ENCODE measurements at regions not wholly inside any gene's neighbourhood (a gene's known extent, or its start where the extent isn't known, plus 50 kb on each side); places are given as distances from the start of the nearest gene placed in this dataset.

DNA sequence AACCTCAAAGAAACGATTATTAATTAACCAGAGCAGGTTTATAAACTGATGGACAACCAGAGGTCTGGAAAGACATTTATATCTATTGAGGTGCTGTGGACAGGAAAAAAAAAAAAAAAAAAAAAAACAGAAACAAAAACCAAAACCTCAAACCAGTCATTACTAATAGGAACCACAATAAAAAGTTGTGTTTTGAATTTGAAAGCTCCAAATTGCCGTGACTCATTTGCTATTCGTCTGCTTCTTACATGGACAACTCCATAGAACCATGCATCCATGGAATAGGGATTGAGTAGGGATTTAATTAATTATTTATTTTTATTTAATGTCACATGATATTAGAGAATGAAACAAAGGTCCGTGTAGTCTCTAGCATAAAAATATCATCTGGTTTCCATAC is 134.1 kb upstream of the SSTR1 start:
- no peak for DNase-seq

GRCh38 chr14:38074081-38074480 is 133.6 kb upstream of the SSTR1 start:
- no peak for DNase-seq

GRCh38 chr14:38074754-38075153 is 132.9 kb upstream of the SSTR1 start:
- DNase-seq: no peak

DNA sequence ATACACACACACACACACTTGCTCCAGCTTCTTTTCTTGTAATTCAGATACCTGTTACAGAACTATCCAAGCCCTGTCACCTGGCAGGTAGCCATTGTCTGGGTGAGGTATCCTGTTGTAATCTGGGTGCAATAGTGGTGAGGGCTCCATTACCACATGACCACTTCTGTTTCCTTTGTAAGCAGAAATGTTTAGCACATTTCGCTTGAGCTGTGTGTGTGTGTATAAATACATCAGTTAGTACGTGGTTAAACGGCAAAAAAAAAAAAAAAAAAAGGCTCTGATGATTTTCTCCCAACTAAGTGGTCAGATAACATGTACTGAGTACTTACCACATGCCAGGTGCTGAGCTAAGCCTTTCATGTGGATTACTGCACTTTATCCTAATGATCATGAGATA is 129.3 kb upstream of the SSTR1 start:
- DNase-seq: no peak

DNA sequence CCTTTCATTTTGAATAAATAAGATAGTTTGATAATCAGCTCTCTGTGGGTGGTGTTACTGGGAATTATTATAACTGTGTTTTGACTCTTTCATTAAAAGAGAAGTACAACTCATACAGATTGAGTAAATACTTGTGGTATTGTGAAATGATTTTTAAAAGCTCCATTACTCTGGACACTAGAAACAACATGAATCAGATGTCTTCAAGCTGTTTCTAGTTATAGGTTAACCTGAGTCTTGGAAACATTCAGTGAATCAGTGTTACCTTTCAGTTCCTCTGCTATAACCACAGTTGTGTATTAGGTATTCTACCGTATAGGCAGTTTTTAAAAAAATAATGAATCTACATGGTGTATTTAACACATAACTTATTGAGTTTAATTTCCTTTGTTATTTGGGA is 128.4 kb upstream of the SSTR1 start:
- no peak for DNase-seq

DNA sequence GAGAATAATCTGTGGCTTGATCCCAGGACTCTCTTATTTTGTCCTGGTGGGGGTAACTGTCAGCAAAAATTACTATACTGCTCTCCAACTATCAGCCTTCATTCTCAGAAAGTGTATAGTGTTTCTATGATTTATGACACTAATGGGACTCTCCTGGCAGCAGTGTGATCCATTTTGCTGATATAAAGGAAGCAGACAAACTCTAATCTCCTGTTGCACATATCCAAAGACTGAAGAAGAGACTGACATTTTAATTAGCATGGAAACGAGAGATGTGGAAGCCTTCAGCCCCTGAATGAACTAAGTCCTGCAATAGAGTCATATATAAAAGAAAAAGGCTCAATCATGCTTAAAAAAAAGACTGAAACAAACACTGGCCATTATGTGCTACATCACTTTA is 127.8 kb upstream of the SSTR1 start:
- DNase-seq: no peak

- no peak for DNase-seq
Observed at GRCh38 chr14:38080696-38081095, 127.0 kb upstream of the SSTR1 start.

DNA sequence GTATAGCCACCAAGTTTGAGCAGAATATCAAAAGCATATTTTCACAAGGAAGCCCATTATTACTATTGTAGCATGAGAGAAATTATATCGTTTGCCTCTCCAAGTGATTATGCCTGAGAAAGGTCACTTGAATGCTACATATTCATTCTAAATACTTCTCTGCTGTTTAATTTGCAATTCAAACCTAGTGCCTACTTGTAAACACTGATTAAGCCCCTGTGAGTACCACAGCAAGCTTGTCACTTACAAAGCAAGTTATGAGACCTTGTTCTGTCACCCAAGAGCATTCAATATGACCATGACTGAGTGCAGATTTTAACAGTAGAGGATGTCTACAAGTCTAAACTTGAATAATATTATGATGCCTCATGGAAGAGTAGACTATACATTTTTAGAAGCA is 124.7 kb upstream of the SSTR1 start:
- no peak for DNase-seq

- no peak for DNase-seq
Observed at GRCh38 chr14:38089123-38089522, 118.6 kb upstream of the SSTR1 start.

GRCh38 chr14:38090506-38090905 is 117.2 kb upstream of the SSTR1 start:
- no peak for DNase-seq

DNA sequence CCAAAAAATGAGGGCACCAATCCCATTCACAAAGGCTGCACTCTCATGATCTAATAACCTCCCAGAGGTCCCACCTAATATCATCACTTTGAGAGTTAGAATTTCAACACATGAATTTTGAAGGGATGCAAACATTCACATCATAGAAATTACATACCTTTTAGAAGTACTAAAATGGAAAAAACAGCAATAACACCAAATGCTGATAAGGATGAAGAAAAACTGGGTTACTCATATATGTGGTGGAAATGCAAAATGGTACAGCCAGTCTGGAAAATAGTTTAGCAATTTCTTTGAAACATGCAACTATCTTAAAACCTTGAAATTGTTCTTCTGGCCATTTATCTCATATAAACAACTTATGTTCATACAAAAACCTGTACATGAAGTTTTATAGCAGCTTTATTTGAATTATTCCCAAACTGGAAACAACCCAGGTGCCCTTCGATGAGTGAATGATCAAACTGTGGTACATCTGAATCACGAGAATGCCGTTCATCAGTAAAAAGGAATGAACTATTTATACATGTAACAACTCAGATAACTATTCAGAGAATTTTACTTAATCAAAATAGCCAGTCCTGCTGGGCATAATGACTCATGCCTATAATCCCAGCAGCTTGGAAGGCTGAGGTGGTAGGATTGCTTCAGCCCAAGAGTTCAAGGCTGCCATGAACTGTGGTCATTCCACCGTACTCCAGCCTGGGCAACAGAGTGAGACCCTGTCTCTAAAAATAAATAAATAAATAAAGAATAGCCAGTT is 109.4 kb upstream of the SSTR1 start:
- DNase-seq: no peak

DNA sequence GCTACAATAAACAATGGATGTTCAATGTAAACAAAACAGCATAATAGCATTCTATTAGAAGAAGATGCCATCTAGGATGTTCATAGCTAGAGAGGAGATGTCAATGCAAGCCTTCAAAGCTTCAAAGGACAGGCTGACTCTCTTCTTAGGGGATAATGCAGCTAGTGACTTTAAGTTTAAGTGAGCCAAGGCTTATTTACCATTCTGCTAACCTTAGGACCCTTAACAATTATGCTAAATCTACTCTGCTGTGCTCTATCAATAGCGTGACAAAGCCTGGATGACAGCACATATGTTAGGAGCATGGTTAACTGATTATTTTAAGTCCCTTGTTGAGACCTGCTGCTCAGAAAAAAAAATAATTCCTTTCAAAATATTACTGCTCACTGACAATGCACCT is 106.0 kb upstream of the SSTR1 start:
- no peak for DNase-seq

DNA sequence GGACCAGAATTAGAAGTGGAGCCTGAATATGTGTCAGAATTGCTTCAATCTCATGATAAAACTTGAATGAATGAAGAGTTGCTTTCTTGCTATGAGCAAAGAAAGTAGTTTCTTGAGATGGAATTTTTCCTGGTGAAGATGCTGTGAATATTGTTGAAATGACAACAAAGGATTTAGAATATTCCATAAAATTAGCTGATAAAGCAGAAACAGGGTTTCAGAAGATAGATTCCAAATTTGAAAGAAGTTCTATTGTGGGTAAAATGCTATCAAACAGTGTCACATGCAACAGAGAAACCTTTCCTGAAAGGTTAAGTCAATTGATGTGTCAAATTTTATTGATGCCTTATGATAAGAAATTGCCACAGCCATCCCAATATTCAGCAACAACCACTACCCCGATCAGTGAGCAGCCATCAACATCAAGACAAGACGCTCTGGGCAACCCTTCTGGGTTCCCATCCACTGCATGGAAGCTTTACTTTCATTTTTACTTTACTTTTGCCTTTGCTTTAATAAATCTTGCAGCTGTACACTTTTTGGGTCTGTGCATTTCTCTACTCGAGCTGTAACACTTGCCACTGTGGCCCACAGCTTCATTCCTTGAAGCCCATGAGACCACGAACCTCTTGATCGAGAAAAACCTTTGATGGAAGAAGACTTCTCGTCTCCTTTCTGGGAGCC is 104.0 kb upstream of the SSTR1 start:
- DNase-seq: no peak

DNA sequence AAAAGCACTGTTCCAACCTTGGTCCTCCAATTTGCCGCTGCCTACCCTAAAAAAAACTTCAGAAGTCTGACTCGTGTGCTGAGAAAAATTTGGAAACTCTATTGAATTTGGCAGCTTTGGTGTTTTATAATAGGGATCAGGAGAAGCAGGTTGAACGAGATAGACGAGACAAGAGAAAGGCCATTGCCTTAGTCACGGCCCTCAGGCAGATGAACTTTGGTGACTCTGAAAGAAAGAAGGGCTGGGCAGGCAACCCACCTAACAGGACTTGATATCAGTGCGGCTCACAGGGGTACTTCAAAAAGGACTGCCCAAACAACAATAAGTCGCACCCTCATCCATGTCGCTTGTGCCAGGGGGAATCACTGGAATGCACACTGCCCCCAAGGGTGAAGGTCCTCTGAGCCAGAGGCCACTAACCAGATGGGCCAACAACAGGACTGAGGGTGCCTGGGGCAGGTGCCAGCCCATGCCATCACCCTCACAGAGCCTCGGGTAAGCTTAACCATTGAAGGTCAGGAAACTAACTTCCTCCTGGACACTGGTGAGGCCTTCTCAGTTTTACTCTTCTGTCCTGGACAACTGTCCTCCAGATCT is 102.5 kb upstream of the SSTR1 start:
- no peak for DNase-seq

GRCh38 chr14:38107216-38107631 is 100.5 kb upstream of the SSTR1 start:
- no peak for DNase-seq

GRCh38 chr14:38108681-38109080 is 99.0 kb upstream of the SSTR1 start:
- DNase-seq: no peak

- DNase-seq: no peak
Observed at GRCh38 chr14:38110258-38110657, 97.4 kb upstream of the SSTR1 start.

DNA sequence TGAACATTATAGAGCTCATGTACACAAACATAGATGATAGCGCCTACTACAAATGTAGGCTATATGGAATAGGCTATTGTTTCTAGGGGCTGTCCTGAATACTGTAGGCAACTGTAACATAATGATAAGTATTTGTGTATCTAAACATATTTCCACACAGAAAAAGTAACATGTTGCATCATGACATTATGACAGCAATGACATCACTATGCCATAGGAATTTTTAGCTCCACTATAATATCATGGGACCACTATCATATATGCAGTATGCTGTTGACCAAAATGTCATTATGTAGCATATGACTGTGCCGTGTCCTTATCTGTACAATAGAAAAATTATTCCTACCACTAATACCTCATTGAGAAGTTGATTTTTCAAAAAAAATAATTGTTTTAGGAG is 96.7 kb upstream of the SSTR1 start:
- no peak for DNase-seq

DNA sequence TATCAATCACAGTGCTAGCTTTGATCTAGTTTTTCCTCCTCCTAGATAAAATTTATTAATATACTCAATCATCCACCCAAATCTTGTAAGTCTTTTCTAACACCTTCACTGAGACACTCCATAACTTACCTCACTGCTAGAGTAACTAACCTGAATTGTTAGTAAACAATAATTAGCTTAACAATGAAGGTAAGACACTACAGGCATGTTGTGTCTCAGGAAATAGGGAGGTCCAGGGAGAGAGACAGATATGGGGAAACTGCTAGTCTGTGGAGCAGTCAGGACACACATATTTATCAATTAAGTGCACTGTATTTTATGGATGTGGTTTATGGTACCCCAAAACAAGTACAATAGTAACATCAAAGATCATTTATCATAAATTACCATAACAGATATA is 94.2 kb upstream of the SSTR1 start:
- no peak for DNase-seq

DNA sequence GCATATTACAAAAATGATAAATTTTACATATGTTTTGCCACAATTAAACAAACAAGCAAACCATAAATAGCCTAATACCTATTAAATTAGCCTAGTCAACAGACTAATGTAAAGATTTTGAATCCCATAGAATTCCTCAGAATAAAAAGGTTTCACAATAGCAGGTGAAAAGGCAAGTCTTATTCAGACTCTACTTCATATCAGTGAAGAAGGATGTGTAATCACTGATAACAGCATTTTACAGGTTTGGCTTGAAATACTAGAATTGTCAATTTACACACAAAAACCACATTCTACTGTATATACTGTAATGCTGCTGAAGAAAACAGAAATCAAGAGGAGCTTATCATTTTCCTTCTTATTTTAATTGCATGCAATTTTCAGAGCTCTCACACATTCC is 90.8 kb upstream of the SSTR1 start:
- DNase-seq: no peak

DNA sequence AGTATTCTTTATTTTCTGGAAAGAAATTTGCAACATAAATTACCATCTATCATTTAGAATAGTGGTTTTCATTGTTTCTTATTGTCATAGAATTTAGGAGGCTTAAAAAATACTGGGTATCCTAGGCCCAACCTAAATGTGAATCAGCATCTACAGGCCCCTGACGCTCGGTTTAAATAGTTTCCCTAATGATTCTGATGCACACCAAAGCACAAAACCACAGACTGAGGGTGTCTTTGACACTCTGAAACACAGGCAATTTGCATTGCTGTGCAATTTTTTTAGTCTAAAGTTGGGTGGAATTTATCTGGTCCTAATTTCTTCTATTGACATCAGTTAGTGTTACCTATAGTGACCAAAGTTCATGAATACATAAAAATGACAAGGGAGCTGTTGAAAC is 87.6 kb upstream of the SSTR1 start:
- no peak for DNase-seq

DNA sequence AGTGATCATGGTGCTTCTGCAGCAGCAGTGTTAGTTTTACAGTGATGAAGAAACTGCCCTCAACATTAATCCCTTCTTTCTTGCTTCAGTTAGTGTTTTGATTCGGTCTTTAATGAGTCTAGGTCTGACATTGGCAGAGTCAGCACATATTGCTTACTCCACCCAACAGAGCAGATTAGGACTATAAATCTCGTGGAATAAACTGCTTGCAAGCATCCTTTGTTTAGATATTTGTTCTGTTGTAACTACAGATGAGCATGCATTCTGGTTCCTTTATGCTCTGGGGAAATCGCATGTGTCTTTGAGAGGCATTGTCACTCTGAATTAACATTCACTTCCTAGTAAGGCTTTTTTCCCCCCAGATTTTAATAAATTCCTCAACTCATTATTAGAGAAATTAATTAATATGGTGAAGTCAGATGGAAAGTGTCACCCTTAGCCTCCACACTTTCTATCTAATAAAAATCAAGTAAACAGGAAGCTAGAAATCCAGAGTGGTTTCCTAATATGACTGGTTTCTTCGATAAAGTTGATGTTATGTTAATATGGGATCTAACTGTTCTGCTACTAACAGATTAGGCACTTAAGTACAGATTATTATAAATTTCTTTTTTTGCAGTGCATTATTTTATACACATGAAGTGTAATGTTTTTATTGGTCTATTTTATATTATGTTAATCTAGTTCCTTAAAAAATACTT is 86.2 kb upstream of the SSTR1 start:
- DNase-seq: no peak

GRCh38 chr14:38122241-38122640 is 85.5 kb upstream of the SSTR1 start:
- DNase-seq: no peak

- no peak for DNase-seq
Observed at GRCh38 chr14:38124506-38124905, 83.2 kb upstream of the SSTR1 start.

All from NCI-H524 treated with DMSO at 0.1 percent for 48 hours (cell line).